OCI-LY3 (cell line): ENCODE measurements at regions not wholly inside any gene's neighbourhood (a gene's known extent, or its start where the extent isn't known, plus 50 kb on each side); places are given as distances from the start of the nearest gene placed in this dataset.

Experiments used
- H2AFZ ChIP-seq: fragments of 200-600, 300-600 bp; shearing (Covaris generic); 2 replicates; pipeline ENCODE4 v1.6.0; 2014; ENCODE audit warnings: antibody characterized with exemption, low read depth, low read length
- H3K27ac ChIP-seq: fragments of 200-600, 300-600 bp; sonication (generic); 2 replicates; pipeline ENCODE4 v1.5.1; 2014; ENCODE audit warnings: mild to moderate bottlenecking, low read length, moderate library complexity, mixed read lengths
- H3K27me3 ChIP-seq: fragments of 200-600, 300-600 bp; sonication (generic); 2 replicates; pipeline ENCODE4 v1.6.1; 2014; ENCODE audit warnings: low read depth, low read length, mixed read lengths
- H3K36me3 ChIP-seq: fragments of 200-600, 300-600 bp; sonication (generic); replicated peaks from 2 replicates; pipeline ENCODE3; 2014; ENCODE audit warnings: low read depth, low read length, mixed read lengths
- H3K4me1 ChIP-seq: fragments of 300-600, 200-600 bp; sonication (generic); 2 replicates; pipeline ENCODE4 v1.6.1; 2014; ENCODE audit warnings: low read length, mixed read lengths
- H3K4me2 ChIP-seq: fragments of 200-600, 300-600 bp; sonication (generic); 2 replicates; pipeline ENCODE4 v1.6.1; 2014; ENCODE audit warnings: low read length, mixed read lengths
- H3K4me3 ChIP-seq: fragments of 300-600, 200-600 bp; sonication (generic); 2 replicates; pipeline ENCODE4 v1.5.1; 2014; ENCODE audit warnings: antibody characterized with exemption, mild to moderate bottlenecking, low read length, moderate library complexity
- H3K79me2 ChIP-seq: fragments of 300-600, 200-600 bp; shearing (Covaris generic); 2 replicates; pipeline ENCODE4 v1.6.1; 2014; ENCODE audit warnings: mild to moderate bottlenecking, low read length, mixed read lengths
- H3K9ac ChIP-seq: fragments of 300-600, 200-600 bp; shearing (Covaris generic); 2 replicates; pipeline ENCODE4 v1.6.0; 2014; ENCODE audit warnings: mild to moderate bottlenecking, low read length, moderate library complexity
- H3K9me3 ChIP-seq: fragments of 200-600, 300-600 bp; shearing (Covaris generic); 2 replicates; pipeline ENCODE4 v1.6.1; 2014; ENCODE audit warnings: low read length, mixed read lengths; ENCODE audit not compliant: insufficient read depth
- H4K20me1 ChIP-seq: fragments of 200-600, 300-600 bp; sonication (generic); 2 replicates; pipeline ENCODE4 v1.6.1; 2016; ENCODE audit warnings: low read length, mixed read lengths; ENCODE audit not compliant: insufficient read depth
- EZH2phosphoT487 ChIP-seq: fragments of 200-600 bp; shearing (Covaris generic); IDR thresholded peaks from 2 replicates; pipeline ENCODE4 v1.6.1; 2018; ENCODE audit warnings: antibody characterized with exemption, mixed run types, low read depth
- TF ChIP-seq, protein P1 (sequence below): fragments of 200-600, 300-600 bp; sonication (generic); IDR thresholded peaks from 2 replicates; pipeline ENCODE4 v1.5.1; 2014; ENCODE audit warnings: antibody characterized with exemption, low read length, low read depth

DNA sequence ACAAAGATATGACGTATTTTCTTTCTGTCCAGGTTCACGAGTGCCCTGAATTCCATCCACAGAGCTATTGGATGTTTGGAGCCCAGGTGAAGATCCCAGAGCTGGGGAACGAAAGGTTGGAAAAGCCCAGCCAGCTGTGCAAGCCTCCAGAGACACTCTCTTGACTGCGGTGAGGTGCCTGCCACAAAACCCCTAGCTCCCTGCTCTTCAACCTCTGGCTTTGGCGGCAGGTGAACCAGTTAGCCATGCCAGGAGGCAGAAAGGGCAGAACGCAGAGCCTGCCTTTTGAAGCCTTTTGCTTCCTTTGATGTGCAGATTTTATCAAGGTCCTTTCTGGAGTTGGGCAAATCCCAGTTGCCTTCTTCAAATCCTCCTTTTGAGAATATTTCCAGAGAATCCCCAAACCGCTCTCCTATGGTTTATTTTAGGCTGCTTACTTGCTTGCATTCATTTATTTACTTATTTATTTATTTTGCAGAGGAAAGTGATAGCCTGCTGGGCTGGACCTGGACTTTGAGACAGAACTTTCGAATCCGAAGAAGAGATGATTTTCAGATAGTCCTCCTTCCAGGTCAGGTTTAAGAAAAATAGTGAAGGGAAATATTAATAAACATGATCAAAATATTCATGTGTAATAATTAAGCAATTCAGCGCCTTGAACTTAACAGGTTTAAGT, 411.2 kb upstream of the TBX3 start:
- Histone ChIP-seq H3K27ac (no peak overlapping the region), H3K4me3 (no peak overlapping the region), H3K9ac (no peak overlapping the region), H3K4me1 (no peaks in the 10 kb centered on the region), H3K27me3 (no peaks in the 10 kb centered on the region; the same call in 1 of the 2 replicates), H2AFZ (no peak overlapping the region), H4K20me1 (no peaks in the 10 kb centered on the region), H3K4me2 (no peak overlapping the region), H3K9me3 (no peaks in the 10 kb centered on the region), H3K36me3 (no peaks in the 10 kb centered on the region), H3K79me2 (no peaks in the 10 kb centered on the region)
- TF ChIP-seq, protein P1, sequence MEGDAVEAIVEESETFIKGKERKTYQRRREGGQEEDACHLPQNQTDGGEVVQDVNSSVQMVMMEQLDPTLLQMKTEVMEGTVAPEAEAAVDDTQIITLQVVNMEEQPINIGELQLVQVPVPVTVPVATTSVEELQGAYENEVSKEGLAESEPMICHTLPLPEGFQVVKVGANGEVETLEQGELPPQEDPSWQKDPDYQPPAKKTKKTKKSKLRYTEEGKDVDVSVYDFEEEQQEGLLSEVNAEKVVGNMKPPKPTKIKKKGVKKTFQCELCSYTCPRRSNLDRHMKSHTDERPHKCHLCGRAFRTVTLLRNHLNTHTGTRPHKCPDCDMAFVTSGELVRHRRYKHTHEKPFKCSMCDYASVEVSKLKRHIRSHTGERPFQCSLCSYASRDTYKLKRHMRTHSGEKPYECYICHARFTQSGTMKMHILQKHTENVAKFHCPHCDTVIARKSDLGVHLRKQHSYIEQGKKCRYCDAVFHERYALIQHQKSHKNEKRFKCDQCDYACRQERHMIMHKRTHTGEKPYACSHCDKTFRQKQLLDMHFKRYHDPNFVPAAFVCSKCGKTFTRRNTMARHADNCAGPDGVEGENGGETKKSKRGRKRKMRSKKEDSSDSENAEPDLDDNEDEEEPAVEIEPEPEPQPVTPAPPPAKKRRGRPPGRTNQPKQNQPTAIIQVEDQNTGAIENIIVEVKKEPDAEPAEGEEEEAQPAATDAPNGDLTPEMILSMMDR: no peak
- no peak for TF ChIP-seq EZH2phosphoT487

DNA sequence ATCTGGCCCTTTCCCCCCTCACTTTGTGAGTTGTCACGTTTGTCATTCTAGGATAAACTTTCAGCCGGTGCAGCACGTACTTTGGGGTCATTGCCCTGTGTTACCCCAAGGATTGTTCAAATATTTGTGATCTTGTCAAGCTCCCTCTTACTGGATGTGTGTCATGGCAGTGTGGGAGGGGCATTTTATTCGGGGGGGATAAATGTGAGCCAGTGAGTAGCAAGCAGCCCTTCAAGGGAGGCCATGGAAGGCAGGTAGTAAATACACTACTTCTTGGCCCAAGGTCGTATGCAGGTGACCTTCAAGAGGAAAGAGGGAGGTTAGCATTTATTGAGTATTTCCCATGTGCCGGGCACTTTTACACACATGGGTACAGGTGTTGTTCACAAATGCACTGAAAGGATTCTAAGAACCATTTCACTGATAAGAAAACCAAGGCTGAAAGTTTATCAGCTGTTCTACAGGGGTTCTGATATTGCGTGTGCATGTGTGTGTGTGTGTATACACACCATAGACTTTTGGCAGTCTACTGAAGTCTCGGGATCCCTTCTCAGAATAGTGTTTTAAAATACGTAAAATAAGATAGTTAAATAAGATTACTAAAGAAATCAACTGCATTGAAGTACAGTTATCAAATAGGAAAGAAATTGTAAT, 410.3 kb upstream of the TBX3 start:
- no peak overlapping the region for H3K4me3 ChIP-seq
- TF ChIP-seq, protein P1: no peak
- TF ChIP-seq EZH2phosphoT487: no peak
- no peak overlapping the region for H3K9ac ChIP-seq
- H3K27ac ChIP-seq: no peak overlapping the region
- no peaks in the 10 kb centered on the region for H3K36me3 ChIP-seq
- H3K79me2 ChIP-seq: no peaks in the 10 kb centered on the region
- no peak overlapping the region for H2AFZ ChIP-seq
- no peaks in the 10 kb centered on the region for H4K20me1 ChIP-seq
- H3K27me3 ChIP-seq: no peaks in the 10 kb centered on the region; the same call in 1 of the 2 replicates
- H3K4me2 ChIP-seq: no peak overlapping the region
- no peaks in the 10 kb centered on the region for H3K9me3 ChIP-seq
- H3K4me1 ChIP-seq: no peaks in the 10 kb centered on the region

DNA sequence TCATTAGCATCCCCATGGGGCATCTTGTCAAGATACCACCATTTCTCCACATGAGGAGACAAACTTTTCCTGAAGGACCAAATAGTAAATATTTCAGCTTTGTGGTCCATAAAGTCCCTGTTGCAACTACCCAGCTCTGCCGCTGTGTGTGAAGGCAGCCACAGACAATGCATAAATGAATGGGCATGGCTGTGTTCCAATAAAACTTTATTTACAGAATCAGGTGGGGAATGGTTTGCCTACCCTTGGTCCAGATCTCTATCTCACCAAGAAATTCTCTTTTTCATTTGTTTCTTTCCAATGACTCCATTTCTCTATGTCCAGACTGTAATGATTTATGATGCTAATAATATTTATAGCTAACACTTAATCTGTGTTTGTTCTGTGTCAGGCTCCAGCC, 409.3 kb upstream of the TBX3 start:
- H3K36me3 ChIP-seq: no peaks in the 10 kb centered on the region
- no peak overlapping the region for H3K4me3 ChIP-seq
- TF ChIP-seq, protein P1: no peak
- TF ChIP-seq EZH2phosphoT487: no peak
- no peak overlapping the region for H3K4me2 ChIP-seq
- no peak overlapping the region for H3K9ac ChIP-seq
- H3K4me1 ChIP-seq: no peaks in the 10 kb centered on the region
- no peaks in the 10 kb centered on the region for H3K79me2 ChIP-seq
- no peak overlapping the region for H2AFZ ChIP-seq
- H3K27me3 ChIP-seq: no peaks in the 10 kb centered on the region; the same call in 1 of the 2 replicates
- no peak overlapping the region for H3K27ac ChIP-seq
- H3K9me3 ChIP-seq: no peaks in the 10 kb centered on the region
- no peaks in the 10 kb centered on the region for H4K20me1 ChIP-seq

DNA sequence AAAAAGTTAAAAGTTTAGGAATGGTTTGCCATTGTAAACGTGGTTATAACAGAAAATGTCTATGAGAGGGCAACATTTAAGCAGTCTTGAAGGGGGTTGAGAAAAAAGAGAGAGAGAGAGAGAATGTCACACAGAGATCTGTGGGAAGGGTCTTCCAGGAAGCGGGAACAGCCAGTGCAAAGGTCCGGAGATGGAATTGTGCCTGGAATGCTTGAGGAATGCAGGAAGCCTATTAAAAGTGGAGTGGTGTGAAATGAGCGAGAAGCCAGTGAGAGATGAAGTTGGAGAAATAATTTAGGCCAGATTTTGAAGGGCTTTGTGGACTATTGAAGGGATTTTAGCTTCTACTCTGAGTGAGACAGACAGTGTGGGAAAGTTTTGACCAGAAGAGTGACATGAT, 406.8 kb upstream of the TBX3 start:
- Histone ChIP-seq H3K9ac (no peak overlapping the region), H3K9me3 (no peaks in the 10 kb centered on the region), H3K4me3 (no peak overlapping the region)

More for the DNA sequence above, 406.8 kb upstream of the TBX3 start:
- Histone ChIP-seq H3K36me3 (no peaks in the 10 kb centered on the region), H3K27me3 (no peaks in the 10 kb centered on the region; the same call in 1 of the 2 replicates), H3K4me2 (no peak overlapping the region), H3K79me2 (no peaks in the 10 kb centered on the region), H4K20me1 (no peaks in the 10 kb centered on the region), H2AFZ (no peak overlapping the region), H3K4me1 (no peaks in the 10 kb centered on the region), H3K27ac (no peak overlapping the region)
- TF ChIP-seq, protein P1: no peak
- no peak for TF ChIP-seq EZH2phosphoT487
